GM12878 (cell line): ENCODE measurements at regions not wholly inside any gene's neighbourhood (a gene's known extent, or its start where the extent isn't known, plus 50 kb on each side); places are given as distances from the start of the nearest gene placed in this dataset.

Experiments used
- ATAC-seq: fragments of 200-7000 bp; cut with Tn5 transposase; 3 replicates; pipeline ENCODE4 v1.9.1; 2020; ENCODE audit warnings: mild to moderate bottlenecking, moderate library complexity
- BruUV-seq: library from RNA; stranded (reverse); fragments of 400-500 nt; replicated peaks from 2 replicates; lab custom pipeline; 2021; lab: Mats Ljungman, UMichigan
- CTCF ChIA-PET: fragments of 300-600 bp; sonication (Branson Sonifier 250); formaldehyde crosslinking; extraction: SDS; loops from one replicate; lab custom pipeline; 2021; ENCODE audit warnings: inconsistent platforms; lab: Yijun Ruan, JAX
- POLR2A ChIA-PET: fragments of 350-600 bp; formaldehyde crosslinking; extraction: SDS; loops from one replicate; lab custom pipeline; 2021; ENCODE audit warnings: inconsistent platforms; lab: Charles Lee
- RAD21 ChIA-PET: fragments of 300-600 bp; sonication (Branson Sonifier 250); formaldehyde crosslinking; loops from one replicate; lab custom pipeline; 2023; ENCODE audit warnings: antibody characterized with exemption; ENCODE audit not compliant: unreplicated experiment; lab: Charles Lee
- SMC1A ChIA-PET: fragments of 300-600 bp; sonication (Branson Sonifier 250); formaldehyde crosslinking; loops from one replicate; lab custom pipeline; 2023; ENCODE audit not compliant: unreplicated experiment, uncharacterized antibody; lab: Charles Lee
- DNase-seq: peaks from one replicate; pipeline ENCODE4 v3.0.0-alpha.2; 2011; ENCODE audit warnings: low read depth, low spot score
- FAIRE-seq: peaks from 3 replicates; lab custom pipeline; 2011; peaks lifted over from hg19 to GRCh38; lab: Jason Lieb, UNC
- H2AFZ ChIP-seq: 2 replicates; pipeline ENCODE4 v1.6.0; 2011; ENCODE audit warnings: low read depth, low read length, control low read depth; ENCODE audit not compliant: control insufficient read depth
- H3K27ac ChIP-seq: 2 replicates; pipeline ENCODE4 v1.5.1; 2011; ENCODE audit warnings: control low read depth; ENCODE audit not compliant: control insufficient read depth, insufficient read depth
- H3K27me3 ChIP-seq, 2 experiments: replicated peaks in 1 of 2; 2 replicates each; pipeline versions ENCODE4 v1.6.0 to v1.6.1; 2011; ENCODE audit warnings: low read length in 1 of 2; ENCODE audit not compliant: control insufficient read depth in 2 of 2, insufficient read depth in 2 of 2
- H3K36me3 ChIP-seq, 2 experiments: 2 replicates each; pipeline ENCODE4 v1.5.1; 2011; ENCODE audit warnings: low read length in 1 of 2; ENCODE audit not compliant: control insufficient read depth in 2 of 2, insufficient read depth in 2 of 2
- H3K4me1 ChIP-seq: 2 replicates; pipeline ENCODE4 v1.6.1; 2011; ENCODE audit warnings: mild to moderate bottlenecking, low read length, moderate library complexity, mixed read lengths; ENCODE audit not compliant: control insufficient read depth, insufficient read depth
- H3K4me2 ChIP-seq: 2 replicates; pipeline ENCODE4 v1.6.0; 2011; ENCODE audit warnings: control low read depth; ENCODE audit not compliant: control insufficient read depth, insufficient read depth
- H3K4me3 ChIP-seq: fragments of 200-600 bp; sonication (generic); 2 replicates; pipeline ENCODE4 v1.5.1; 2016
- H3K79me2 ChIP-seq: 2 replicates; pipeline ENCODE4 v1.6.0; 2011; ENCODE audit warnings: low read length; ENCODE audit not compliant: control insufficient read depth, insufficient read depth
- H3K9ac ChIP-seq: 2 replicates; pipeline ENCODE4 v1.8.0; 2011; ENCODE audit warnings: low read length, control low read depth, mixed read lengths; ENCODE audit not compliant: control insufficient read depth, insufficient read depth
- H3K9me3 ChIP-seq: replicated peaks from 3 replicates; pipeline ENCODE4 v1.5.1; 2011; ENCODE audit warnings: mild to moderate bottlenecking, low read length; ENCODE audit not compliant: control insufficient read depth, insufficient read depth
- H4K20me1 ChIP-seq: 2 replicates; pipeline ENCODE4 v1.6.0; 2011; ENCODE audit not compliant: control insufficient read depth, insufficient read depth
- CBFB ChIP-seq: IDR thresholded peaks from 2 replicates; pipeline ENCODE4 v1.6.1; 2016; ENCODE audit warnings: antibody characterized with exemption, low read depth
- CBX3 ChIP-seq: fragments of 200-600 bp; sonication (generic); IDR thresholded peaks from 2 replicates; pipeline ENCODE4 v1.6.1; 2016; ENCODE audit warnings: low read depth, borderline replicate concordance
- CEBPB ChIP-seq, 2 experiments: fragments of 150-350 bp in 1 of 2; IDR thresholded peaks; 2 replicates each; pipeline ENCODE4 v1.6.1; 2012 to 2014; ENCODE audit warnings: low read depth in 2 of 2, low read length in 2 of 2, borderline replicate concordance in 1 of 2, inconsistent platforms in 1 of 2
- CHD4 ChIP-seq: fragments of 200-600 bp; sonication (generic); IDR thresholded peaks from 2 replicates; pipeline ENCODE4 v1.6.1; 2016; ENCODE audit warnings: mild to moderate bottlenecking
- CREM ChIP-seq: IDR thresholded peaks from 2 replicates; pipeline ENCODE4 v1.6.1; 2014; ENCODE audit warnings: antibody characterized with exemption, low read depth
- EGR1 ChIP-seq, 2 experiments: IDR thresholded peaks; 1 replicate in 1 of 2; 2 replicates in 1 of 2; pipeline ENCODE4 v1.6.1; 2011 to 2012; ENCODE audit warnings: low read depth in 2 of 2, low read length in 2 of 2, borderline replicate concordance in 1 of 2, mild to moderate bottlenecking in 1 of 2, moderate library complexity in 1 of 2
- JUND ChIP-seq: IDR thresholded peaks from 2 replicates; pipeline ENCODE4 v1.6.1; 2012; ENCODE audit warnings: low read depth, mild to moderate bottlenecking, low read length, improper control_type of control experiment, moderate library complexity
- KDM1A ChIP-seq: fragments of 200-600 bp; sonication (generic); IDR thresholded peaks from 2 replicates; pipeline ENCODE4 v1.6.1; 2016; ENCODE audit warnings: borderline replicate concordance
- MTA3 ChIP-seq: IDR thresholded peaks from 2 replicates; pipeline ENCODE4 v1.6.1; 2012; ENCODE audit warnings: low read length, inconsistent platforms, borderline replicate concordance
- NBN ChIP-seq: fragments of 450-650 bp; IDR thresholded peaks from 2 replicates; pipeline ENCODE4 v1.6.1; 2016
- NR2C1 ChIP-seq: fragments of 450-650 bp; IDR thresholded peaks from 2 replicates; pipeline ENCODE4 v1.6.1; 2017; ENCODE audit warnings: antibody characterized with exemption, mild to moderate bottlenecking, moderate library complexity
- NRF1 ChIP-seq: conservative IDR thresholded peaks from 2 replicates; pipeline ENCODE4 v1.6.1; 2011; ENCODE audit warnings: mild to moderate bottlenecking, low read depth, low read length, improper control_type of control experiment
- POU2F2 ChIP-seq: IDR thresholded peaks from 3 replicates; pipeline ENCODE4 v1.6.1; 2011; ENCODE audit warnings: low read depth, mild to moderate bottlenecking, low read length, borderline replicate concordance
- RAD21 ChIP-seq: IDR thresholded peaks from 2 replicates; pipeline ENCODE4 v1.6.1; 2011; ENCODE audit warnings: mild to moderate bottlenecking, low read depth, low read length, moderate library complexity; ENCODE audit not compliant: insufficient read depth
- RB1 ChIP-seq: fragments of 450-650 bp; formaldehyde crosslinking; IDR thresholded peaks from 2 replicates; pipeline ENCODE4 v1.6.1; 2017; ENCODE audit warnings: mild to moderate bottlenecking, borderline replicate concordance
- YBX1 ChIP-seq: fragments of 450-650 bp; IDR thresholded peaks from 2 replicates; pipeline ENCODE4 v1.6.1; 2016; ENCODE audit warnings: antibody characterized with exemption
- ZNF207 ChIP-seq: fragments of 450-650 bp; IDR thresholded peaks from 2 replicates; pipeline ENCODE4 v1.6.1; 2014; ENCODE audit warnings: antibody characterized with exemption, mild to moderate bottlenecking, borderline replicate concordance
- WGBS: methylation state at CpG from one replicate; pipeline ENCODE4 v1.1.6; 2016; ENCODE audit warnings: low lambda C conversion rate; ENCODE audit not compliant: insufficient replicate concordance, insufficient coverage; ENCODE audit errors: missing lambda C conversion rate; 5-methylcytosine and 5-hydroxymethylcytosine counted together
- in situ Hi-C: fragments of 300-500 bp; cut with MboI; formaldehyde crosslinking; loops from 9 replicates; pipeline ENCODE4 v1.14.3; 2018; ENCODE audit warnings: mixed read lengths
- intact Hi-C: fragments of 100-400 bp; cut with micrococcal nuclease; formaldehyde crosslinking; loops from one replicate; pipeline ENCODE4 v1.14.2; 2022; ENCODE audit not compliant: unreplicated experiment
- TF ChIP-seq, protein P1 (sequence below): IDR thresholded peaks from 2 replicates; pipeline ENCODE4 v1.6.1; 2012; ENCODE audit warnings: low read length, inconsistent platforms

DNA sequence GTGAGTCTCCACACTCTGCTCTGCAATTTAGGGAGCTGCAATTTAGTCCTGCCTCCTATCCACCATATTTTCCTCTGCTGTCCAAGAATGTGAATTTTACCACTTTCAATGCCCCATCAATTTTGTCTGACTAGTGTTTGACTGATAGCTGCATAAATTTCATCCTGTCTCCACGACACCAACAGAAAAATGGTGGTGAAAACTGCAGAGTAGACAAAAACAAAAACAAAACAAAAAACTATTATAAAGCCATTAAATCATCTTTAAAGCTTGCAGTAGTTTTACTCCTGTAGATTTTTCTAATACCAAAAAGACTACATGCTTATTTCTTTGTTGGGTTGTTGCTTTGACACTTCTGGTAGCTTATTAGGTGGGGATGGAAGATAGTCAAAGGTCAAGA lies 322.0 kb downstream of the PAX1 start:
- Histone ChIP-seq H3K27me3 (no peaks in the 10 kb centered on the region), H3K4me3 (no peak overlapping the region), H3K27ac (no peak overlapping the region), H3K4me2 (no peak overlapping the region), H3K9me3 (no peaks in the 10 kb centered on the region), H3K36me3 (no peaks in the 10 kb centered on the region), H3K9ac (no peak overlapping the region), H4K20me1 (no peaks in the 10 kb centered on the region), H3K4me1 (no peaks in the 10 kb centered on the region), H3K79me2 (no peaks in the 10 kb centered on the region), H2AFZ (no peak overlapping the region)
- POLR2A ChIA-PET: no interaction called here
- in situ Hi-C loops (no loop called here), intact Hi-C loops (no loop called here)
- CTCF ChIA-PET: no interaction called here
- SMC1A ChIA-PET: no interaction called here
- ATAC-seq (no peak), DNase-seq (no peak), FAIRE-seq (no peak)
- TF ChIP-seq CEBPB (IDR thresholded peaks at IDR 0.05; ENCODE audit: borderline replicate concordance in 1 of 2, low read depth in 2 of 2, low read length in 2 of 2) (no peak), EGR1 (IDR thresholded peaks at IDR 0.05; ENCODE audit: borderline replicate concordance in 1 of 2, low read depth in 2 of 2, low read length in 2 of 2) (no peak)
- RAD21 ChIA-PET: no interaction called here
- WGBS: 8% methylated on average over 1 of the region's 1 CpG
- no TSS peak for BruUV-seq

DNA sequence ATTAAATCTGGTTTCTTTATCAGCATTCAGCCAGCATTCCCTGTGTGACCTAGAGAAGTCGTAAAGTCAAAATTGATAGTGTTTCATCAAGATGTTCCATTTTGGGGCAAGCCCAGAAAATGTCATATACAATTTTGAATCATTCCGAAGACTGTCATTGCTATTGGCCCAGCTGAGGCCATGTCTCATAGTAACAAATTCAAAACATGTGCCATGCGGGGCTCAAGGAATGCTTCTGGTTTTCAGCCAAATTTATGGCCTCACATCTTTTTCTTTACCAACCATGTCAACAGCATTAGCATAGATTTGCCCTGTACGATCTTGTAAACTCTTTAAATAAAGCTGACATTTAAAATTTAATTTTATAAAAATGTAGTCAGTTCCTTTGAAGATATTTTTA lies 314.7 kb downstream of the PAX1 start:
- H3K4me2 ChIP-seq: no peak overlapping the region
- in situ Hi-C loops: no loop called here
- H3K9me3 ChIP-seq: no peaks in the 10 kb centered on the region
- H3K79me2 ChIP-seq: no peaks in the 10 kb centered on the region
- intact Hi-C loops: no loop called here
- ChIA-PET RAD21 (no interaction called here), SMC1A (no interaction called here), POLR2A (no interaction called here), CTCF (no interaction called here)
- H3K4me3 ChIP-seq: no peak overlapping the region
- DNase-seq (no peak), ATAC-seq (no peak), FAIRE-seq (no peak)
- no peaks in the 10 kb centered on the region for H3K4me1 ChIP-seq
- H2AFZ ChIP-seq: no peak overlapping the region
- no TSS peak for BruUV-seq
- 16% methylated on average over 4 of the region's 4 CpGs for WGBS
- H3K36me3 ChIP-seq: no peaks in the 10 kb centered on the region
- no peaks in the 10 kb centered on the region for H4K20me1 ChIP-seq
- H3K27ac ChIP-seq: no peak overlapping the region
- no peaks in the 10 kb centered on the region for H3K27me3 ChIP-seq
- H3K9ac ChIP-seq: no peak overlapping the region
- TF ChIP-seq YBX1: no peak
- no peak for TF ChIP-seq POU2F2
- no peak for TF ChIP-seq CHD4
- TF ChIP-seq NR2C1: no peak
- TF ChIP-seq KDM1A: no peak
- no peak for TF ChIP-seq JUND
- no peak for TF ChIP-seq ZNF207
- TF ChIP-seq CBFB: no peak
- no peak for TF ChIP-seq RB1
- no peak for TF ChIP-seq NRF1
- TF ChIP-seq CREM: no peak
- TF ChIP-seq, protein P1, sequence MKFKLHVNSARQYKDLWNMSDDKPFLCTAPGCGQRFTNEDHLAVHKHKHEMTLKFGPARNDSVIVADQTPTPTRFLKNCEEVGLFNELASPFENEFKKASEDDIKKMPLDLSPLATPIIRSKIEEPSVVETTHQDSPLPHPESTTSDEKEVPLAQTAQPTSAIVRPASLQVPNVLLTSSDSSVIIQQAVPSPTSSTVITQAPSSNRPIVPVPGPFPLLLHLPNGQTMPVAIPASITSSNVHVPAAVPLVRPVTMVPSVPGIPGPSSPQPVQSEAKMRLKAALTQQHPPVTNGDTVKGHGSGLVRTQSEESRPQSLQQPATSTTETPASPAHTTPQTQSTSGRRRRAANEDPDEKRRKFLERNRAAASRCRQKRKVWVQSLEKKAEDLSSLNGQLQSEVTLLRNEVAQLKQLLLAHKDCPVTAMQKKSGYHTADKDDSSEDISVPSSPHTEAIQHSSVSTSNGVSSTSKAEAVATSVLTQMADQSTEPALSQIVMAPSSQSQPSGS: no peak
- no peak for TF ChIP-seq MTA3
- no peak for TF ChIP-seq NBN
- TF ChIP-seq CBX3: no peak
- no peak for TF ChIP-seq RAD21
